ENCODE measurements at regions not wholly inside any gene's neighbourhood (a gene's known extent, or its start where the extent isn't known, plus 50 kb on each side); places are given as distances from the start of the nearest gene placed in this dataset.
"Not testable (repeated sequence)": the region's sequence is repeated elsewhere in the genome, so short reads cannot be mapped to it uniquely, and the experiment has no call there.

- TF ChIP-seq, protein P1, sequence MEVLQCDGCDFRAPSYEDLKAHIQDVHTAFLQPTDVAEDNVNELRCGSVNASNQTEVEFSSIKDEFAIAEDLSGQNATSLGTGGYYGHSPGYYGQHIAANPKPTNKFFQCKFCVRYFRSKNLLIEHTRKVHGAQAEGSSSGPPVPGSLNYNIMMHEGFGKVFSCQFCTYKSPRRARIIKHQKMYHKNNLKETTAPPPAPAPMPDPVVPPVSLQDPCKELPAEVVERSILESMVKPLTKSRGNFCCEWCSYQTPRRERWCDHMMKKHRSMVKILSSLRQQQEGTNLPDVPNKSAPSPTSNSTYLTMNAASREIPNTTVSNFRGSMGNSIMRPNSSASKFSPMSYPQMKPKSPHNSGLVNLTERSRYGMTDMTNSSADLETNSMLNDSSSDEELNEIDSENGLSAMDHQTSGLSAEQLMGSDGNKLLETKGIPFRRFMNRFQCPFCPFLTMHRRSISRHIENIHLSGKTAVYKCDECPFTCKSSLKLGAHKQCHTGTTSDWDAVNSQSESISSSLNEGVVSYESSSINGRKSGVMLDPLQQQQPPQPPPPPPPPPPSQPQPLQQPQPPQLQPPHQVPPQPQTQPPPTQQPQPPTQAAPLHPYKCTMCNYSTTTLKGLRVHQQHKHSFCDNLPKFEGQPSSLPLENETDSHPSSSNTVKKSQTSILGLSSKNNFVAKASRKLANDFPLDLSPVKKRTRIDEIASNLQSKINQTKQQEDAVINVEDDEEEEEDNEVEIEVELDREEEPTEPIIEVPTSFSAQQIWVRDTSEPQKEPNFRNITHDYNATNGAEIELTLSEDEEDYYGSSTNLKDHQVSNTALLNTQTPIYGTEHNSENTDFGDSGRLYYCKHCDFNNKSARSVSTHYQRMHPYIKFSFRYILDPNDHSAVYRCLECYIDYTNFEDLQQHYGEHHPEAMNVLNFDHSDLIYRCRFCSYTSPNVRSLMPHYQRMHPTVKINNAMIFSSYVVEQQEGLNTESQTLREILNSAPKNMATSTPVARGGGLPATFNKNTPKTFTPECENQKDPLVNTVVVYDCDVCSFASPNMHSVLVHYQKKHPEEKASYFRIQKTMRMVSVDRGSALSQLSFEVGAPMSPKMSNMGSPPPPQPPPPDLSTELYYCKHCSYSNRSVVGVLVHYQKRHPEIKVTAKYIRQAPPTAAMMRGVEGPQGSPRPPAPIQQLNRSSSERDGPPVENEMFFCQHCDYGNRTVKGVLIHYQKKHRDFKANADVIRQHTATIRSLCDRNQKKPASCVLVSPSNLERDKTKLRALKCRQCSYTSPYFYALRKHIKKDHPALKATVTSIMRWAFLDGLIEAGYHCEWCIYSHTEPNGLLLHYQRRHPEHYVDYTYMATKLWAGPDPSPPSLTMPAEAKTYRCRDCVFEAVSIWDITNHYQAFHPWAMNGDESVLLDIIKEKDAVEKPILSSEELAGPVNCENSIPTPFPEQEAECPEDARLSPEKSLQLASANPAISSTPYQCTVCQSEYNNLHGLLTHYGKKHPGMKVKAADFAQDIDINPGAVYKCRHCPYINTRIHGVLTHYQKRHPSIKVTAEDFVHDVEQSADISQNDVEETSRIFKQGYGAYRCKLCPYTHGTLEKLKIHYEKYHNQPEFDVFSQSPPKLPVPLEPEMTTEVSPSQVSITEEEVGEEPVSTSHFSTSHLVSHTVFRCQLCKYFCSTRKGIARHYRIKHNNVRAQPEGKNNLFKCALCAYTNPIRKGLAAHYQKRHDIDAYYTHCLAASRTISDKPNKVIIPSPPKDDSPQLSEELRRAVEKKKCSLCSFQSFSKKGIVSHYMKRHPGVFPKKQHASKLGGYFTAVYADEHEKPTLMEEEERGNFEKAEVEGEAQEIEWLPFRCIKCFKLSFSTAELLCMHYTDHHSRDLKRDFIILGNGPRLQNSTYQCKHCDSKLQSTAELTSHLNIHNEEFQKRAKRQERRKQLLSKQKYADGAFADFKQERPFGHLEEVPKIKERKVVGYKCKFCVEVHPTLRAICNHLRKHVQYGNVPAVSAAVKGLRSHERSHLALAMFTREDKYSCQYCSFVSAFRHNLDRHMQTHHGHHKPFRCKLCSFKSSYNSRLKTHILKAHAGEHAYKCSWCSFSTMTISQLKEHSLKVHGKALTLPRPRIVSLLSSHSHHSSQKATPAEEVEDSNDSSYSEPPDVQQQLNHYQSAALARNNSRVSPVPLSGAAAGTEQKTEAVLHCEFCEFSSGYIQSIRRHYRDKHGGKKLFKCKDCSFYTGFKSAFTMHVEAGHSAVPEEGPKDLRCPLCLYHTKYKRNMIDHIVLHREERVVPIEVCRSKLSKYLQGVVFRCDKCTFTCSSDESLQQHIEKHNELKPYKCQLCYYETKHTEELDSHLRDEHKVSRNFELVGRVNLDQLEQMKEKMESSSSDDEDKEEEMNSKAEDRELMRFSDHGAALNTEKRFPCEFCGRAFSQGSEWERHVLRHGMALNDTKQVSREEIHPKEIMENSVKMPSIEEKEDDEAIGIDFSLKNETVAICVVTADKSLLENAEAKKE (CRISPR knock-in tag; IDR thresholded peaks at IDR 0.05), result no peak
- TF ChIP-seq ETS1 (IDR thresholded peaks at IDR 0.05) (no peak), JUNB (IDR thresholded peaks at IDR 0.05; ENCODE audit: unreplicated experiment) (no peak)
These were observed 772.7 kb upstream of the SEMA6A start (continued) for GRCh38 chr5:117347280-117347679.

DNA sequence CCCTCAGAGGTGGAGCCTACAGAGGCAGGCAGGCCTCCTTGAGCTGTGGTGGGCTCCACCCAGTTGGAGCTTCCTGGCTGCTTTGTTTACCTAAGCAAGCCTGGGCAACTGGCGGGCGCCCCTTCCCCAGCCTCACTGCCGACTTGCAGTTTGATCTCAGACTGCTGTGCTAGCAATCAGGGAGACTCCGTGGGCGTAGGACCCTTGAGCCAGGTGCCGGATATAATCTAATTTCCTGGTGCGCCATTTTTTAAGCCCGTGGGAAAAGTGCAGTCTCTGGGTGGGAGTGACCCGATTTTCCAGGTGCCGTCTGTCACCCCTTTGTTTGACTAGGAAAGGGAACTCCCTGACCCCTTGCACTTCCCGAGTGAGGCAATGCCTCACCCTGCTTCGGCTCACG, 769.1 kb upstream of the SEMA6A start:
- not testable (repeated sequence) for ATAC-seq; H3K27me3 Mint-ChIP-seq (ENCODE audit: insufficient read depth, low read depth, poor library complexity); H3K79me2 ChIP-seq (replicated peaks; ENCODE audit: insufficient read depth); H3K36me3 ChIP-seq (ENCODE audit: insufficient read depth); H4K20me1 ChIP-seq (replicated peaks; ENCODE audit: insufficient read depth); H3K4me3 ChIP-seq; H3K36me3 Mint-ChIP-seq (ENCODE audit: low read depth); H3K27me3 ChIP-seq (ENCODE audit: insufficient read depth); H3K9me3 Mint-ChIP-seq; H3K9me2 ChIP-seq (ENCODE audit: insufficient read depth); H3K4me1 ChIP-seq (ENCODE audit: insufficient read depth); H3K27ac Mint-ChIP-seq; H3K4me3 Mint-ChIP-seq; H3K27ac ChIP-seq (ENCODE audit: low read depth); H3F3A ChIP-seq (replicated peaks; ENCODE audit: low read depth); H3K4me1 Mint-ChIP-seq; H3K4me2 ChIP-seq
- DNase-seq (ENCODE audit: low spot score), result peak; percentile 5
- peak overlapping the region; percentile 88; the same call in 1 of the 2 replicates for H2AFZ ChIP-seq

Data from GM23338 (cell line).